ENCODE measurements at regions not wholly inside any gene's neighbourhood (a gene's known extent, or its start where the extent isn't known, plus 50 kb on each side); places are given as distances from the start of the nearest gene placed in this dataset.
A peak's percentile ranks its signal among the peaks of the same experiment; 100 is the strongest.
"Not testable (repeated sequence)": the region's sequence is repeated elsewhere in the genome, so short reads cannot be mapped to it uniquely, and the experiment has no call there.

- peaks cover 0 to 12% (median 4%) of the 10 kb centered on the region in 7 donors for H3K9me3 Mint-ChIP-seq
- Histone ChIP-seq H3K79me2 (ENCODE audit: insufficient read depth, low read length) (no peaks in the 10 kb centered on the region), H3K27me3 (ENCODE audit: control insufficient read depth in 2 of 2, insufficient read depth in 2 of 2, low read length in 2 of 2) (no peaks in the 10 kb centered on the region), H3K4me2 (replicated peaks; ENCODE audit: extremely low read depth, low read length, poor library complexity, severe bottlenecking) (no peak overlapping the region), H3K9me3 (replicated peaks in 1 of 2; ENCODE audit: control insufficient read depth in 1 of 2, insufficient read depth in 1 of 2, low read length in 2 of 2) (no peaks in the 10 kb centered on the region), H3K36me3 (replicated peaks in 1 of 2; ENCODE audit: control insufficient read depth in 1 of 2, insufficient read depth in 2 of 2, low read length in 2 of 2) (no peaks in the 10 kb centered on the region), H3K4me1 (ENCODE audit: control insufficient read depth in 1 of 2, insufficient read depth in 2 of 2, low read length in 2 of 2) (no peaks in the 10 kb centered on the region), H3K27ac (ENCODE audit: low read depth in 1 of 2, low read length in 2 of 2) (no peak overlapping the region), H2AFZ (ENCODE audit: insufficient read depth, low read depth, low read length, poor library complexity, severe bottlenecking) (no peak overlapping the region), H3K9ac (ENCODE audit: insufficient read depth, low read length, poor library complexity, severe bottlenecking) (no peak overlapping the region), H4K20me1 (ENCODE audit: insufficient read depth, low read length) (no peaks in the 10 kb centered on the region), H3K4me3 (replicated peaks in 1 of 3; ENCODE audit: low read depth in 2 of 3, low read length in 3 of 3) (no peak overlapping the region)
- TF ChIP-seq CTCF (IDR thresholded peaks at IDR 0.05) = no peak
- no peaks in the 10 kb centered on the region for H3K4me1 Mint-ChIP-seq
- H3K27ac Mint-ChIP-seq = no peak overlapping the region
- intact Hi-C loops (cut with micrococcal nuclease) = no loop called here
- no peak for DNase-seq
- H3K27me3 Mint-ChIP-seq (ENCODE audit: low read depth in 3 of 3) = no peaks in the 10 kb centered on the region
- no peaks in the 10 kb centered on the region for H3K36me3 Mint-ChIP-seq
- no peak overlapping the region for H3K4me3 Mint-ChIP-seq
Observed at GRCh38 chr6:9690388-9690787, 724.5 kb downstream of the TFAP2A start.

GRCh38 chr6:9680727-9681126 is 734.1 kb downstream of the TFAP2A start:
- H3K4me3 Mint-ChIP-seq; H4K20me1 ChIP-seq (ENCODE audit: insufficient read depth, low read length); H3K4me3 ChIP-seq (replicated peaks in 1 of 3; ENCODE audit: low read depth in 2 of 3, low read length in 3 of 3); H3K4me1 Mint-ChIP-seq; intact Hi-C loops (cut with micrococcal nuclease); H3K36me3 ChIP-seq (replicated peaks in 1 of 2; ENCODE audit: control insufficient read depth in 1 of 2, insufficient read depth in 2 of 2, low read length in 2 of 2); H3K9ac ChIP-seq (ENCODE audit: insufficient read depth, low read length, poor library complexity, severe bottlenecking); H3K27ac ChIP-seq (ENCODE audit: low read depth in 1 of 2, low read length in 2 of 2); DNase-seq; H3K27me3 ChIP-seq (ENCODE audit: control insufficient read depth in 2 of 2, insufficient read depth in 2 of 2, low read length in 2 of 2); H2AFZ ChIP-seq (ENCODE audit: insufficient read depth, low read depth, low read length, poor library complexity, severe bottlenecking); H3K4me2 ChIP-seq (replicated peaks; ENCODE audit: extremely low read depth, low read length, poor library complexity, severe bottlenecking); H3K9me3 ChIP-seq (replicated peaks in 1 of 2; ENCODE audit: control insufficient read depth in 1 of 2, insufficient read depth in 1 of 2, low read length in 2 of 2); H3K79me2 ChIP-seq (ENCODE audit: insufficient read depth, low read length); H3K36me3 Mint-ChIP-seq; H3K27me3 Mint-ChIP-seq (ENCODE audit: low read depth in 3 of 3); H3K4me1 ChIP-seq (ENCODE audit: control insufficient read depth in 1 of 2, insufficient read depth in 2 of 2, low read length in 2 of 2): not testable (repeated sequence)
- peak overlapping the region in 1 of 7 donors; percentile 50 for H3K27ac Mint-ChIP-seq
- peaks cover 3 to 19% (median 8%) of the 10 kb centered on the region in 7 donors for H3K9me3 Mint-ChIP-seq
- 94% methylated on average over 4 of the region's 6 CpGs for WGBS (ENCODE audit: insufficient coverage)
